LoVo (cell line): ENCODE measurements at regions not wholly inside any gene's neighbourhood (a gene's known extent, or its start where the extent isn't known, plus 50 kb on each side); places are given as distances from the start of the nearest gene placed in this dataset.
A peak's percentile ranks its signal among the peaks of the same experiment; 100 is the strongest.
"Not testable (repeated sequence)": the region's sequence is repeated elsewhere in the genome, so short reads cannot be mapped to it uniquely, and the experiment has no call there.

Source experiments
- DNase-seq: peaks from one replicate; pipeline ENCODE4 v3.0.0-alpha.2; 2016; ENCODE audit warnings: low spot score

DNA sequence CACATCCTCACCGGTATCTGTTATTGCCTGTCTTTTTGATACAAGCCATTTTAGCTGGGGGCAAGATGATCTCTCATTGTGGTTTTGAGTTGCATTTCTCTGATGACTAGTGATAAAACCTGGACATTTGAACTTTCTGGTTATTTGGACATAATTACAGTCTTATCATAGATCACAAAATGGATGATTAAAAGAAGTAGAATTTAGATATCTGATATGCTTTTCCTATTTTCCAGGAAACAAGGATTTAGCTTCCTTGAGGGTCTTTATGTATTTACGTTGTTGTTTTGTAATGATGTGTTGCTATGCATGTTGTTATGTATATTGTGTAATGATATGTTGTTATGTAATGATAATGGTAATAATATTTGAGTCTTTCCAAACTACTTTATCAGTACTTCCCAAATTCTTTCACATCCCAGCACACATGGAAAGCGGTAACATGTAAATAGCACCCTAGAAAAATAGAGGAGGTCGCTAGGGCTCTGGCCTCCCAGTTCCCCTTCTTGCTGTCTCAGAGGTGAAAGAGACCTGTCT lies 53.8 kb downstream of the GJD2 start:
- DNase-seq, result no peak

DNA sequence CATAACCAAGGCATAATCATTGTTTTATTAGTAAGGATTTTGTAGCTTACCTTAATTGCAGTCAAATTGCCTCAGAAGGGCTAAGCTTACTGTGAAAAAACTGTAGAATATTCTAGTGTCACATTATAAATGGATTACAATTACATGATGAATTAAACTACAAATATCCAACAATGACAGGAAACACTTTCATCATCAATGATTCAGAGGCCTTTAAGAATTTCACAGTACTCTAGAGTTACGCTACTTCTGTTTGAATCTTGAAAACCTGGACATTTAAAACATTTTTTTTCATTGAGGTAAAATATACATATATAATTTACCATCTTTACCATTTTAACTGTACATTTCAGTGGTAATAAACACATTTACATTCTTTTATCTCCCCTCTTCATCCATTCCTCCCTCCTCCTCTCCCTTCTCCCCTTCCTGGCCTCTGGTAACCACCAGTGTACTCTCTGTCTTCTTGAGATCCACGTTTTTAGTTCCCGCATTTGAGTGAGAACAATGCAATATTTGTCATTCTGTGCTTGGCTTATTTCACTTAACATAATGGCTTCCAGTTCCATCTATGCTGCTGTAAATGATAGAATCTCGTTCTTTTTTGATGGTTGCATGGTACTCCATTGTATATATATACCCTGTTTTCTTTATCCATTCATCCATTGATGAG lies 54.7 kb downstream of the GJD2 start:
- no peak for DNase-seq

DNA sequence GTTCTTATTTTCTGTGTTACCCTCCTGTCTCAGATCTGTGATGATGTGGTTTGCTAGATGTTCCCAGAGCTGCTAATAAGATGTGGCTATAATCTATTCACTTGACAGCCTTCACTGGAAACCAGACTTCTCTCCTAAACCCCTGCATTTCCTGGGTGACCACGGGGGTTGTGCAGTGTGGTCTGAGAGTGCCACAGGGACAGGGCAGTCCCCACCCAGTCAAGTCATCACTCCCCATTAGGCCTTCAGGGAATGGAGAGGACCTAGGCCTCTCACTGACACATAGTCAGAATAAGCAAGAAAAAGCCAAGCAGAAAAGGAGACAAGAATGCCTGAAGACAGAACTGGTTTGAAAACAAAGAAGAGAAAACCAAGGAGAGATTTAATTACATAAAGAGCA lies 58.3 kb downstream of the GJD2 start:
- no peak for DNase-seq

DNA sequence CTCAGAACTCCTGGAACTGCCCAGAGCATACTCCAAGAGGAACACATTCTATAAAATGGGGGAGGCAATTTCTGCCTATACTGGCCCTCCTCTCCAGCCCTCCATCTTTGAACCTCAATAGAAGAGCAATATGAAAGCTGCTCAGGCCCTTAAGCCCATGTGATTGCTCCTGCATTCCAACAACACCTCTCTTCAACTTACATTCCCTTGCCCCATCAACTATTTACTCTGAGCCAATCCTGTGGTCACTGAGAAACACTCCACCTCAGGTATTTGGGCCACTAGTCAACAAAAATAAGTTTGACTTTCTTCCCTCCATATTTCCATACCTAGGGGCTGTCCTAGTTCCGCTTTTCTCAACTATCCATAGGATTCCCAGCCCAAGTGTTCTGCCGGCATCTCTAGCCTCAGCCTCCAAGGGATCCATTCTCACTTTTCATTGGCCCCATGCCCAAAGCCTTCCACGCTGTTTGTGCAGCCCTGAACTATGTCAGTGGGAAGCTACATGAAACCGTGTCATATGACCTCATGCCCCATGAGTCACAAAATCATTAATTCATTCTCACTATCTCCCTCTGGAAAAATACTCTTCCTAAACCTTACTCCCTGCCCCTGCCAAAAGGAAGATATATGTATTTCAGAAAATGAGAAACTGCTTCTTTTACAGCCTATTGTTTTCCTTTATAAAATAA lies 61.6 kb downstream of the GJD2 start:
- no peak for DNase-seq

DNA sequence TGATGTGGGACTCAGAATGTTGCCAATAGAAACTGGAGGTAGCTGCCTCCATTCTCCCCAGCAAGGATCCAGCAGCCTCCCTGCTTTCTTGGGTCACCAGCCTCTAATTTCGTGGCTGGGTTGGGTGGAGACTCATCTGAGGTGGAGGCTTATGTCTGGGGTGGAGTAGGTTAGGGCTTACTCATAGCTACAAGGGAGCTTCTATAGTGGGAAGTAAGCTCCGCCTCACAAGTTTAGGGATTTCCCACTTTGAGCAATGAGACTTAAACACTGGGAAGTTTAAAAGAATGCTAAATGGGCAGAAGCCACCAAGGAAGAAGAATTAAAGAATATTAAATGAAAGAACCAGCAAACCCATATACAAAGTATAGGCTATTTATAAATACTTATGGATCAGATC lies 63.8 kb downstream of the GJD2 start:
- DNase-seq, result no peak

DNA sequence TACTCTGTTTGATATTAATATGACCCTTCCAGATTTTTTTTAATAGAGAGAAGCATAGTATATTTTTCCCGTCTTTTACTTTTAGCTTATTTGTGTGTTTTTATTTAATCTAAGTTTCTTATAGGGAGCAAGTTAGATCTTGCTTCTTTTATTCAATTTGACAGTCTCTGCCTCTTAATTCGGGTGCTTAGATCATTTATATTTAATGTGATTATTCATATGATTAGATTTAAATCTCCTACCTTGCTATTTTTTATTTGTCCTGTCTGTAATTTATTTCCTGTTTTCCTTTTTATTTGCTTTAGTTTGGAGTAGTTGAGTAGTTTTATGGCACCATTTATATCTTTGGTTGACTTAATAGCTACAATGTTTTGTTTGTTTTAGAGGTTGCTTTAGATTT lies 66.1 kb downstream of the GJD2 start:
- DNase-seq, result no peak

DNA sequence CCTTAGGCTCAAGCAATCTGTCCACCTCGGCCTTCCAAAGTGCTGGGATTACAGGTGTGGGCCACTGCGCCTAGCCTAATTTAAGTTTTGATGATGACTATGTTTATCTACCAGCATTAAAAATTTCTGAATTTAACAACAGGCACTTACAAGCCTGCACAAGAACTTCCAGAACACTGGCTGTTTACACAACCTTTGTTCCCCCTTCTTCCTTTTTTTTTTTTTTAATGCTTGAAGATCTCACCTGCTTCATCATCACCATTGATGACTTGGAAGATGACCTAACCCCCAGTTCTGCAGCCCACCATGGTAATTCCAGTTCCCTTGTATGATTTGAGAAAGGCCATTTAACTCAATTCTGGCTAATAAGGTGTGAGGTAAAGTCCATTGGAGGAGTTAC lies 70.4 kb downstream of the GJD2 start:
- no peak for DNase-seq

DNA sequence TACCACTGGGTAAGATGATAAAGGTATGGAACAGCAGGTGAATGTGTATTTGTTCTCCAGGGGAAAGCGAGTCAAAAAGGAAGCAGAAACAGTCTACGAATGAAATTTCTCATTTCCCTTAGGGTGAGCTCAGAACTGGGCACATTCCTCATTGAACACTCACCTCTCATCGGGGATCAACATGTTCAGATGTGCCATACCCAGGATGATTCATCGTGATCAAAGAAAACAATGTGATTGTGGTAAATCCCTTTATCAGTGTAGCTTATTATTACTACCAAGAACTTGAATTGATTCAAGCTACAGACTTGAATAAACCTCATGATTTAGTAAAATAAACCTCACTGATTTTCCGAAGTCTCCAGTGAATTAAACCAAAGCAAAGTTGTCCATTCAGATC lies 72.1 kb downstream of the GJD2 start:
- peak; percentile 53 for DNase-seq

DNA sequence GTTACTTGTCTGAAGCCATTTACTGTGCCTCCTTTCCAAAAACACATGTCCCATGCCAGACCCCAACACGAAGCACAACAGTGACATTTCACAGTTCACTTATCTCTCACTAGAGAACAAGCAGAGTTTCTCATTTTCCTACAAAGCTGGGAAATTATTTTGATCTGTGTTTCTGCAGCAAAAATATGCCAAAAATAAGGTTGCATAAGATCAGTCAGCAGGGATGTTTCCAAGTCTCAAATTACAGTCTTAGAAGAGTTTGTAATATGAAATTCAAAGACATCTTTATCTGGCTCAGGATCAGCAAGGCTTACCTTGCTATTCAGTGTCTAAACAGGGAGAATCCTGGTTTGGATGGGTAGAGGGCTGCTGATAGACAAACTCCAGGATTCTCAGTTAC lies 75.5 kb downstream of the GJD2 start:
- DNase-seq, result no peak

DNA sequence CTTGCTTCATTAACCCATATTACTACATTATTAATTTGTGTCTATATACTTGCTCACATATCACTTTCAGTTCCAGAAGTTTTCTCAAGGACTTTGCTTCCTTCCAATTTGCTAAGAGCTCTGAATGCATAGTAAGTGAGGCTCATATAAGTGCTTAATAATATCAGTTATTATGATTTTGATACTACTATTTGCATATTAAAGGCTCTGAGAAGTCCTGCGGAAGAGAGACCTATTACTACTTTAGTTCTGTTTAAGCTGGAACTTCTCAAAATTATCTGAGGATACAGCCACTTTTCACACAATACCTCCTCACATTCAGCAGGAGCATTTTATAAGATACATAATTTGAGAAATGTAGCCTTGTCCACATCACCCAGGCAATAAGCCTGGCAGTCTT lies 81.6 kb downstream of the GJD2 start:
- DNase-seq, result no peak

DNA sequence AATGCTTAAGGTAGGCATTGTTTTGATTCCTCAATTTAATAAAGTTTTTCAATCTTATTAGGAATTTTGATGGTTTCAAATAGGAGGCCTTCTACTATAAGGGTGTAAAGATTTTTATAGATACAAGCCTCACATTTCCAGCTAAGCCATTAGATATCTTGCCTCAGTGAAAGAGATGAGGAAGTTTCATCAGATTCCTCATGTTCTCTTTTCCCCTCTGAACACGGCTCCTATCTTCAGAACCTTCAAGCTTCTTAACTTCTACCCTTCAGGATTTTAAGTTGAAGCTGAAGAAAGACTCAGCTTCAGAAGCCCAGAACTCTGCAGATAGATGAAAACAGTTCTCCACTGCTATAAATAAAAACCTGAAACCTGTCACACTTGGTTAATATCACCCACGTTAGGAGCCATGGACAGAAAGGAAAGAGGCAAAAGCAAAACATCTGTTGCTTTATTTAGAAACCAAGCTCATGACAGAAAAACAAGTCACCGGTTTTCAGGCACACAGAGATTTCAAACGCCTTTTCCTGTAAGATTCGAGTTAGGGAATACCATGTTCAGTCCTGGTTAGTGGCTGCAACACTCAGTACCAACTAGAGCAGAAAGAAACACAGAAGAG lies 82.2 kb upstream of the GOLGA8B start:
- no peak for DNase-seq

DNA sequence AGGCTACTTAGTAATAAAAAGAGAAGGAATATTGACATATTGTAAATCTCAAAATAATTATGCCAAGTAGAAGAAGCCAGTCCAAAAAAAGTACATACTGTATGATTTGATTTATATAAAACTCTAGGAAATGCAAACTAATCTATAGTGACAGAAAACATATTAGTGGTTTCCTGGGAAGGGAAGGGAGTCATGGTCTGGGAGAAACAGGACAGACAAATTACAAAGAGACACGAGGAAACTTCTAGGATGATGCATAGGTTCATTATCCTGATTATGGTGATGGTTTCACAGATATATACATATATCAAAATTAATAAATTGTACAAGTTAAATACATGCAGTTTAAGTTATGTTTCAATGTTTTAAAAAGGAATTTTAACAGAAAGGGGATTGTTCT lies 81.0 kb upstream of the GOLGA8B start:
- DNase-seq, result no peak

DNA sequence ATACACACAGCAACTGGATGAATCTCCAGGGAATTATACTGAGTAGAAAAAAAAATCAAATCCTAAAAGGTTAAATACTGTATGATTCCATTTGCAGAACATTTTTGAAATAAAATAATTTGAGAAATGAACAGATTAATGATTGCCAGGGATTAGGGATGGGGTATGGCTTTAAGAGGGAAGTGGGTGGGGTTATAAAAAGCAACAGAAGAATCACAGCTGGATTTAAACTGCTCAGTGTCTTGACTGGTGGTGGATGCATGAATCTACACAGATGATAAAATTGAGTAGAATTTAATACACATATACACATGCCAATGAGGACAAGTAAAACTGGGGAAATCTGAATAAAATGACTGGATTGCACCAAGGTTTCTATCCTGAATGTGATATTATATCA lies 79.7 kb upstream of the GOLGA8B start:
- DNase-seq, result no peak

DNA sequence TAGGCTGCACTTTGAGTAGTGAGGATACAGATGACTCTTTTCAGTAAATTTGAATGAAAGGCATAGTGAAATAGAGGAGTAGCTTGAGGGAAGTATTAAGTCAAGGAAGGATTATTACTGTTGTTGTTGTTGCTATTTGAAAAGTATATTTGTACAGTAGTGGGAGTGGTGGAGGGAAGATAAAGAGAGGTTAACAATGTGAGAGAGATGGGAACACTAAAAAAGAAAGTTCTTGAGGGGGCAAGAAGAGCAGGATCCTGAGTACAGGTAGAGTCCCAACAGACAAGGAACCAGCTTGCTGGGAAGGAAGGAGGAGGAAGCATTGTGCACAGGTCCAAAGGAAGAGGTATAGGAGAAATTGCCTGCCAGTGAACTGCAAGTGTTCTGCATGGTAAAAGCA lies 75.6 kb upstream of the GOLGA8B start:
- DNase-seq, result no peak

DNA sequence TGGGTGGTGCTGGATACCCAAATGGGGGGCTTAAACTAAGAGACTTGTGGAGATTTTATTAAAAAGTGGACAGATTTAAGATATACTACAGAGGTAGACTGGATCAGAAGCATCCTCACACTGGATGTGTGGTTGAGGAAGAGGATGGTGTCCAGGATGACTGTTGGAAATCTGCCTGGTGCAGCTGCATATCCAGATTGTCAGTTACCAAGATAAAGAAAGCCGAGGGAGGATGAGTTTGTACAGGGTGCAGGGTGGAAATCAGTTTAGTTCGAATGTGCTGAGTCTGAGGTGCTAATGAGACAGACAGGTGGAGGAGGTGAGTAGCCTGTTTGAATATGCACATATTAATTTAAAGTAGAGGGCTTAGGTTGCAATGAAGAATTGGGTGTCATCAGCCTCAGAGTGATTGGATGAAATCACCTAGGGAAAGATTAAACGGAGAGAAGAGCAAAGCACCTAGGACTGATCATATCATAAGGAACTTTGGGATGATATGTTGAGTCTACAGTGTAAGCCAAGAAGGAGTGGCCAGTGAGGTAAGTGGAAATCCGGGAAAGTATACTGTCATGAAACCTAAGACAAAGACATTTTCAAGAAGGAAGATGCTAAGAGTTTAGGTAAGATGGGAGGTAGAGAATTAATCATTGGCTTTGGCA lies 74.1 kb upstream of the GOLGA8B start:
- no peak for DNase-seq

DNA sequence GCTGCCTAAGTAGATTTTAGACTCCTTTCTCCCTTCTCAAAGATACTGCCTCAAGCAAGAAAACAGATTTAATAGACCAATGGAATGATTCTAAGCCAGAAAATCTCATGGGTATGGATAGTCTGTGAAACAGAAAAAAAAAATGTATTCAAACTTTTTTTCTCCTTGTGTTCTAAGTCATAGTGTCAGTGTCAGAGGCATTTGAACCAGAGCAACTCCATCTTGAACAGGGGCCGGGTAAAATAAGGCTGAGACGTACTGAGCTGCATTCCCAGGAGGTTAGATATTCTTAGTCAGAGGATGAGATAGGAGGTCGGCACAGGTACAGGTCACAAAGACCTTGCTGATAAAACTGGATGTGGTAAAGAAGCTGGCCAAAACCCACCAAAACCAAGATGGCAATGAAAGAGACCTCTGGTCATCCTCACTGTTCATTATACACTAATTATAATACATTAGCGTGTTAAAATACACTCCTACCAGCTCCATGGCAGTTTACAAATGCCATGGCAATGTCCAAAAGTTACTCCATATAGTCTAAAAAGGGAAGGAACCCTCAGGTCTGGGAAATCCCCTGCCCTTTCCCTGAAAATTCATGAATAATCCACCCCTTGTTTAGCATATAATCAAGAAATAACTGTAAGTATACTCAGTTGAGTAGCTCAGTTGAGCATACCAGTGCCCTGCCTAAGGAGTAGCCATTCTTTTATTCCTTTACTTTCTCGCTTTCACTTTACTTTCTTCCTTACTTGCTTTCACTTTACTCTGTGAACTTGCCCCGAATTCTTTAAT lies 72.8 kb upstream of the GOLGA8B start:
- no peak for DNase-seq

DNA sequence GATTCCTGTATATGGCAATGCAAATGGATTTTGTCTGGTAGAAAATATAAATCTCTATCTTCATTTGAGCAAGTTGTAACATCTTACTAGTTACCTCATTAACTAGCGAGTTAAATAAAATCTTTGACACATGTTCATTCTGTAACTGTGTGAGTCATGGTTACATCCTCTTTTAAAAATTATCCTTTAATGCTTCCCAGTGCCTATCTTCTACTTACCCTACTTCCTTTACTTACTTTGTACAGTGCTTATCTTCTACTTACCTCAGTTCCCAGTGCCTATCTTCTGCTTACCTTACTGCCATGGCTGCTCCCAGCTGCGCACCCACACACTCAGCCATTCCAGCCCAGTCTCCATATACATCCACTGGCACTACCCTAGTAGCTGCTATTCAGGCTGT lies 71.9 kb upstream of the GOLGA8B start:
- no peak for DNase-seq

DNA sequence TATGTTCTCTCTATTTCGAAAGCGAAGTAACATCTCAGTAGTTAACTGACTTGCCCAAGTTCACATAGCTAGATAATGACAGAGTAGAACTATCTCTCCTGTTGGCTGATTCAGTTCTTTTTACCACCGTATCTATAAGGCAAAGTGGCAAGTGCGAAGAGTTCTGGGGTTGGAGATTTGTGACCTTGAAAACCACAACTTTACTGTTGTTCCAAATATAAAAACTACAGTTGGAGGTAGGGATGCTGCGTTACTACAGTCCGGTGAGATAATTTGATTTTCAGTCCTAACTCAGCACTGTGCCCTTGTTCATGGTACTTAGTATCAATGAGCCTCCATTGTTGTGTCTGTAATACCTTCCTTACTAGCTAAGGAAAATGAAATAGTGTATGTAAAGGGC lies 71.2 kb upstream of the GOLGA8B start:
- no peak for DNase-seq

DNA sequence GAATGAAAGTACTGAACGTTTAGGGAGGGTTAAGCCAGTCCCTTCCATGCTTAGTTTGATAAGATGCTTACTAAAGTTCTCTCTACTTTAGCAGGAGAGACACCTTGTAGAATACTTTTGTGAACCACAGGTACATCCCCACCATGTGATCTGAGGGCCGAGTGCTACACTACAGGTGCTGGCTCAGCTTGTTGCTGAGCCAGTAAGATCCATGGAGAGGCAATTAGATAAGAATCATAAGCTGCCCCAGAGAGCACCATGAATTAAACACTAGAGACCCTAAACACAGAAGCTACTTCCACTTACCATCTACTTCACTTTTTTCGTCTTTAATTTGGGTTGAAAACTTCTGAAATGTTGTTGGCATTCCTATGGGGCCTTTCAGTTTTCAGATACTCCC lies 70.5 kb upstream of the GOLGA8B start:
- no peak for DNase-seq

DNA sequence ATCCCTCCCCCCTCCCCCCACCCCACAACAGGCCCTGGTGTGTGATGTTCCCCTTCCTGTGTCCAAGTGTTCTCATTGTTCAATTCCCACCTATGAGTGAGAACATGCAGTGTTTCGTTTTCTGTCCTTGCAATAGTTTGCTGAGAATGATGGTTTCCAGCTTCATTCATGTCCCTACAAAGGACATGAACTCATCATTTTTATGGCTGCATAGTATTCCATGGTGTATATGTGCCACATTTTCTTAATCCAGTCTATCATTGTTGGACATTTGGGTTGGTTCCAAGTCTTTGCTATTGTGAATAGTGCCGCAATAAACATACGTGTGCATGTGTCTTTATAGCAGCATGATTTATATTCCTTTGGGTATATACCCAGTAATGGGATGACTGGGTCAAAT lies 69.9 kb upstream of the GOLGA8B start:
- DNase-seq, result not testable (repeated sequence)

DNA sequence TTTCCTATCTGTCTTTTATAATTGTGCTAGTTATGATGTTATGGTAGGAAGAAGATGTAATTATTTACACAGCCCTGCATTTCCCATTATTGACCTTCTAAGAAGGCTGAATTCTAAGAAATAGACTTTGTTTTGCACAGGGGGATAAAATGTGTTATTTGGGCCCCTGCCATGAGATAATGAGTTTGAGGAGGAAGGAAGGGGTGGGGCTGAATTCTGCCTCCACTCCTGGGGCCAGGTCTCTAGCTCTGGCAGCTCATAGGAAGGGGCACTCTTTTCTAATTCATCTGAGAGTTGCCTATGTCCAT lies 69.2 kb upstream of the GOLGA8B start:
- DNase-seq, result no peak

DNA sequence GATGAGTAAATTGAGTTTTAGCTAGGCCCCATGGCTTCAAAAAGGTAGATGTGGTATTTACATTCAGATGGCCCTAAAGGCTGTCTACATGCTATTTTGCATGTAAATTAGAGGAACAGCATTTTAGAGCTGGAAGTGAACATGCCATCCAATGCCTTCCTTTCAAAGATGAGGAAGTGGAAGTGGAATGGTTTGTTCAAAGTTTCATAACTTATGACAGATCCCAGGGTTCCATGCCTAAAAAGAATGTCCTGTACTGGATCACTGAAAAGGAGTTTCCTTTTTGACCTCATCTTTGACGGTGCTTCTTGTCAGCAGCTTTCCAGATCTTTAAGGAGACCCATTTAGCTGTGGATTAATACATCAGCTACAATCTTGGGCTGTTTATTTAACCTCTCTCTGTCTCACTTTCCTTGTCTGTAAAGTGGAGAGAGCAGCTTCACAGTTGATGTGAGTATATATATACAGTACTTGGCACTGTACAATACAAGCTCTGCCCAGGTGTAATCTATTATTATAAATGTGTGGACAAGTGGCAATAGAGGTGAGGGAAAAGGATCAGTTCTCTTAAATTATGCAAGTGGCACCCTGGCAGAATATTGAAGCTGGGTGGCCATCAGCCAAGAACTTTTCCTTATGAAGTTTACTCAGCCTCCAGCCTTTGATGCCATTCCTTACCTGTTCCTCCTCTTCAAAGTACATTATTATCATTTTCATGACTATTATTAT lies 68.7 kb upstream of the GOLGA8B start:
- no peak for DNase-seq
